ENCODE measurements at regions not wholly inside any gene's neighbourhood (a gene's known extent, or its start where the extent isn't known, plus 50 kb on each side); places are given as distances from the start of the nearest gene placed in this dataset.

- no peaks in the 10 kb centered on the region for H3K36me3 ChIP-seq (ENCODE audit: control insufficient read depth in 2 of 2, insufficient read depth in 2 of 2, low read length in 1 of 2)
- ChIA-PET SMC1A (ENCODE audit: uncharacterized antibody, unreplicated experiment) (no interaction called here), RAD21 (ENCODE audit: unreplicated experiment) (no interaction called here), POLR2A (no interaction called here), CTCF (no interaction called here)
- TF ChIP-seq ZZZ3 (IDR thresholded peaks at IDR 0.05; ENCODE audit: control insufficient read depth, insufficient read length, low read depth), result no peak
- no peak for TF ChIP-seq TARDBP (IDR thresholded peaks at IDR 0.05; ENCODE audit: borderline replicate concordance)
- no peak for TF ChIP-seq BCL11A (IDR thresholded peaks at IDR 0.05; ENCODE audit: low read depth, low read length)
- no peak for TF ChIP-seq CUX1 (IDR thresholded peaks at IDR 0.05; ENCODE audit: insufficient replicate concordance, low read depth, low read length)
- TF ChIP-seq EGR1 (IDR thresholded peaks at IDR 0.05; ENCODE audit: borderline replicate concordance in 1 of 2, low read depth in 2 of 2, low read length in 2 of 2), result no peak
- no peak for TF ChIP-seq TCF3 (IDR thresholded peaks at IDR 0.05; ENCODE audit: borderline replicate concordance, insufficient read depth, low read depth, low read length)
- TF ChIP-seq MLLT1 (IDR thresholded peaks at IDR 0.05), result no peak
- TF ChIP-seq MYC (IDR thresholded peaks at IDR 0.05; ENCODE audit: insufficient read depth, insufficient read length, insufficient replicate concordance, low read length, severe bottlenecking), result no peak
- no peak for TF ChIP-seq SUZ12 (IDR thresholded peaks at IDR 0.05; ENCODE audit: unreplicated experiment)
- DNase-seq (ENCODE audit: low read depth, low spot score) (no peak), ATAC-seq (no peak), FAIRE-seq (no peak)
- H2AFZ ChIP-seq (ENCODE audit: control insufficient read depth, low read depth, low read length), result no peak overlapping the region
- H3K9ac ChIP-seq (ENCODE audit: control insufficient read depth, insufficient read depth, low read length), result no peak overlapping the region
- no peak overlapping the region for H3K4me3 ChIP-seq
- no peaks in the 10 kb centered on the region for H3K27me3 ChIP-seq (replicated peaks in 1 of 2; ENCODE audit: control insufficient read depth in 2 of 2, insufficient read depth in 2 of 2, low read length in 1 of 2)
- 64% methylated on average over 15 of the region's 15 CpGs for WGBS (ENCODE audit: insufficient coverage, insufficient replicate concordance, low lambda C conversion rate, missing lambda C conversion rate)
- BruUV-seq (replicated peaks), result no TSS peak
- H3K79me2 ChIP-seq (ENCODE audit: control insufficient read depth, insufficient read depth, low read length), result no peaks in the 10 kb centered on the region
- H3K4me1 ChIP-seq (ENCODE audit: control insufficient read depth, insufficient read depth, low read length), result no peaks in the 10 kb centered on the region
- H3K4me2 ChIP-seq (ENCODE audit: control insufficient read depth, insufficient read depth), result no peak overlapping the region
- H3K9me3 ChIP-seq (replicated peaks; ENCODE audit: control insufficient read depth, insufficient read depth, low read length), result no peaks in the 10 kb centered on the region
- H3K27ac ChIP-seq (ENCODE audit: control insufficient read depth, insufficient read depth), result no peak overlapping the region
- in situ Hi-C loops (cut with MboI), result no loop called here
- no peaks in the 10 kb centered on the region for H4K20me1 ChIP-seq (ENCODE audit: control insufficient read depth, insufficient read depth)
- intact Hi-C loops (cut with micrococcal nuclease; ENCODE audit: unreplicated experiment), result no loop called here
These were observed 435.7 kb downstream of the SLITRK6 start for GRCh38 chr13:85363504-85363903.
